Cardiac fibroblast (primary cell): ENCODE measurements at regions not wholly inside any gene's neighbourhood (a gene's known extent, or its start where the extent isn't known, plus 50 kb on each side); places are given as distances from the start of the nearest gene placed in this dataset.

ENCODE experiments used
- DNase-seq, 2 donors: peaks; one replicate each; pipeline versions ENCODE4 v3.0.0 to v3.0.0-alpha.2; 2010; ENCODE audit warnings: low read depth in 2 of 2
- H3K4me3 ChIP-seq, 2 donors: replicated peaks in 1 of 2; 1 replicate in 1 of 2; 2 replicates in 1 of 2; pipeline ENCODE4 v1.5.1; 2011; ENCODE audit warnings: low read depth in 2 of 2, low read length in 2 of 2, mild to moderate bottlenecking in 2 of 2, moderate library complexity in 1 of 2
- TF ChIP-seq, protein P1 (sequence below): IDR thresholded peaks from one replicate; pipeline ENCODE4 v1.5.1; 2011; ENCODE audit warnings: low read depth, mild to moderate bottlenecking, low read length, inconsistent platforms

DNA sequence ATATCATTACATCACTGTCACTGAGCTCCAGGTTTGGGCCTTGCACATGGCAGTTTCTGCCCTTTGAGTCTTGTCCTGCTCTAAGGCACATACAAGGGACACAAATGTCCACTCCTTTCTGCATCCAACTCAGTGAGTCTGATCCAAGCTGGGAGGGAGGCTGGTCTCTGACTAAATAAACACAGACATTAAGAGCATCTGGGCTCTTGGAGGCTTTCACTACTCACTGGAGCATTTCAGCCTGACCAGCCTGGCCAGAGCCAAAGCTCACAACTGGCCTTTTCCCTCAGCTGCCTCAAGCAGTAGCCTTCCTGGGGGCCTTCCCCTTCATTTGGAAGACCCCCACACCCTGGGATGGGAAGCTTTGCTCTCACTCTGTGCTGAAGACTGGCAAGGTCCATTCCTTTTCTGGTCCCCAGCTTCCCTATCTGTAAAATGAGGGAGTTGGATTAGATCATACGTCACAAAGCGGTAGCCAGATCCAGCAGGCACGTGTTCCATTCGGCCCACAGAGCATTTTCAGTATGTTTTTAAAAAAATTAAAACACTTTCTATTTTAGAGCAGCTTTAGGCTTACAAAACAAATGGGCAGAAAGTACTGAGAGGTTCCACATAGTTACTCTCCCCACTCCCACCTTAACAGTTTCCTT, 58.6 kb upstream of the XPA start:
- TF ChIP-seq, protein P1, sequence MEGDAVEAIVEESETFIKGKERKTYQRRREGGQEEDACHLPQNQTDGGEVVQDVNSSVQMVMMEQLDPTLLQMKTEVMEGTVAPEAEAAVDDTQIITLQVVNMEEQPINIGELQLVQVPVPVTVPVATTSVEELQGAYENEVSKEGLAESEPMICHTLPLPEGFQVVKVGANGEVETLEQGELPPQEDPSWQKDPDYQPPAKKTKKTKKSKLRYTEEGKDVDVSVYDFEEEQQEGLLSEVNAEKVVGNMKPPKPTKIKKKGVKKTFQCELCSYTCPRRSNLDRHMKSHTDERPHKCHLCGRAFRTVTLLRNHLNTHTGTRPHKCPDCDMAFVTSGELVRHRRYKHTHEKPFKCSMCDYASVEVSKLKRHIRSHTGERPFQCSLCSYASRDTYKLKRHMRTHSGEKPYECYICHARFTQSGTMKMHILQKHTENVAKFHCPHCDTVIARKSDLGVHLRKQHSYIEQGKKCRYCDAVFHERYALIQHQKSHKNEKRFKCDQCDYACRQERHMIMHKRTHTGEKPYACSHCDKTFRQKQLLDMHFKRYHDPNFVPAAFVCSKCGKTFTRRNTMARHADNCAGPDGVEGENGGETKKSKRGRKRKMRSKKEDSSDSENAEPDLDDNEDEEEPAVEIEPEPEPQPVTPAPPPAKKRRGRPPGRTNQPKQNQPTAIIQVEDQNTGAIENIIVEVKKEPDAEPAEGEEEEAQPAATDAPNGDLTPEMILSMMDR = no peak
- no peak for DNase-seq
- H3K4me3 ChIP-seq = no peak overlapping the region

DNA sequence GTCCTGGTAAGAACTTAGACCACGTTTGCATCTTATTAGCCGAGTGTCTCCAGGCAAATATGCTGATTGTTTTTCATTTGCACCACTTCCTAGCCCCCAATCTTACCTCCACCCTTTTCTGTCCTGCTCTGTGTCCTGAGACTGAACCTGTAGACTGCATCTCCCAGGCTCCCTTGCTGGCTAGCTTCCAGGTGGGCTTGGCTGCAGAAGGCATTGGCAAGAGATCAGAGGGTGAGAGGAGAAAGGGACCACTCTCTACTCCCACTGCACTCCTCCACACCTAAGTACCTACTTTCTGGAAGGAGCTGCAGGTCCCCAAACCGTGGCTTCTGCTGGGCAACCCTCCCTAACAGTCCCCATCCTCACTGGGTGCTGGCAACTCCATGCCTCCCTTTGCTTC, 59.9 kb upstream of the XPA start:
- DNase-seq = no peak
- H3K4me3 ChIP-seq = no peak overlapping the region
- TF ChIP-seq, protein P1 = no peak

DNA sequence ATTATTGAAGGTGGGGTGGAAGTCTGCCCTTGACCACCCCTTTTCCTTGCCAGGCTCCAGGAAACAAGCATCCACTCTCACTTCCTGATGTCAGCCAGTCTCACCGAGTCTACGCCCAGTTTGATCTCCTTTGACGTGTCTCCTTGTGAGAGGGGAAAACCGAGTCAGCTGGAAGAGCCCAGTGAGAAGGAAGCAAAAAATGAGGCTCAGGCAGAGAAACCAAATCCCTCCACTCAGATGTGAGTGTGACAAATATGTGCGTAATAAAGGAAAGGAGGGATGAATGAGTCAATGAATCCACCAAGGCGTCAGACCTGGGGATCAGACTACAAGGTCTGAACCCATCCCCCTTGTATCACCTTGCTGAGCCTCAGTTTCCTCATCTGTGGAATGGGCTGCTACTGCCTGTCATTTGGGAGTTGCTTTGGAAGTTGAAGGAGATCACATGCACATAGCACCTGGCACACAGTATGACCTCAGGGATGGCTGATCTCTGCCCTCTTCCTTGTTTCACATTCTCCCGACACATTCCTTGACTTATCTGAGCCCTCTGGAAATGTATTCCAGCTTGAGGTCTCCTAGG, 61.3 kb upstream of the XPA start:
- H3K4me3 ChIP-seq = no peak overlapping the region
- no peak for DNase-seq
- TF ChIP-seq, protein P1 = no peak

DNA sequence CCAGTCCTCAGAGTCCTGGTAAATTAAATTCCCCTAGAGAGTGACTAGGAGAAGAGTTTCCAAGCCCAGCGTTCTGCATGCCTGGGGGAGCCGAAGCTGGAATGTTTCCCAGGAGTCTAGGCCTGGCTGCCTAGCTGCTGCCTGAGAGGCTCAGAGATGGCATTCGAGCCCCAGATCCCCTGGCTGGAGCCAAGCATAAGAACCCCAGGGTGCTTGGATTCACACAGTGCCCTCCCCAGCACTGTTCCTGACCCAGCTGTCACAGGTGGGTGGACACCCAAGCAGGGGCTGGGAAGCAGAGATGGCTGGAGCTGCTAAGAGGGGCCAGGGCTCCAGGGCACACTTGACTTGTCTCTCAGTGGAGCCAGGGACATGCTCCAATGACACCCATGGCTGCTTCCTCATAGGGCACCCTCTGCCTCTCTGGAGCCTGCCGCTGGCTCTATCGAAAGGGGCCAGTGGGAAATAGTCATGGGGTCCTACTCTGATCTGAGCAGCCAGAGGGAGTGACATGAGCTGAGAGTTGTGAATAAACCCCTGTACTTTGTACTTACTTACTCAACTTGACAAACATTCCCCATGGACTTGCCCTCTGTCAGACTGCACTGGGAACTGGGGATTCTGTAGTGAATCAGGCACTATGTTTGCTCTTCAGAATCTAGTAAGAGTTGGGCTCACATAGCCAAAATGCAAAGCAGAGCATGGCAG, 62.6 kb upstream of the XPA start:
- no peak for DNase-seq
- H3K4me3 ChIP-seq = no peak overlapping the region
- TF ChIP-seq, protein P1 = no peak

DNA sequence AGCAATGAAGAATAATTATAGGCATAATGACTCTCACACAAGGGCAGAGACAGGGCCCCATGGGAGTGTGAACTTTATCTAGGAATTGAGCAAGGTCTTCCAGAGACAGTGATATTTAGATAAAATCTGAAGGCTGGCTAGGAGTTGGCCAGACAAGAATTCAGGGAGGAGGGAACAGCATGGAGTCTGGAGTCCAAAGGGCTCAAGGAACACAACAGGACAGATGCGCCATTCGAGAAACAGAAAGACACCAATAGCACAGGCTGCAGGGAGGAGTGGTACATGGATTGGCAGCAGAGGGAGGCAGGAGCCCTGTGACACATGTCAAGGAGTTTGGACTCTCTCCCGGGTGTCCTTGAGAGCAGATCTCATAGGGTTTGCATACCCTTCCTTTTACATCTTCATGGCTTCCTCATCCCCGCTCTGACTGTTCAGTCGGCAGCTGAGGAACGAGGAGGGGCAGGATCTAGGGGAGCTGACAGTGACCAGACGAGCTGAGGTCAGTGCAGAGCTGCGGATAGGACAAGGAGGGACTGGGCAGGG, 64.0 kb upstream of the XPA start:
- TF ChIP-seq, protein P1 = no peak
- no peak overlapping the region for H3K4me3 ChIP-seq
- DNase-seq = no peak

DNA sequence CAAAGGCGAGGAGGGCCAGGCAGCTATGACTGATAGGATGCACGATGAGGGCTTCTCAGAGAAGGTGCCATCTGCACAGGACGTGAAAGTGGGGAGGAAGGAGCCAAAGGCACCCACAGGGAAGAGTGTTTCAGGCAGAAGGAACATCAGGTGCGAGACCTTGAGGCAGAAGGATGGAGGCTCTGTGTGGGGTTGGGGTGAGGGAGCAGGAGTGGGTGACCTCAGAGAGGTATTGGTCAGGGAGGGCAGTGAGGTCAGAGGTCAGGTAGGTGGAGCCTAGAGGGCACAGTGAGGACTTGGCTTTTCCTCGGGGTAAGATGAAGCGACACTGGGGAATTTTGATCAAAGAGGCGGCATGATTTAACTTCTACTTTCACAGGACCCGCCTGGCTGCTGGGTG, 64.7 kb upstream of the XPA start:
- H3K4me3 ChIP-seq = no peak overlapping the region
- no peak for DNase-seq
- TF ChIP-seq, protein P1 = no peak
